Stomach (tissue), 4 donors: ENCODE measurements at regions not wholly inside any gene's neighbourhood (a gene's known extent, or its start where the extent isn't known, plus 50 kb on each side); places are given as distances from the start of the nearest gene placed in this dataset.

ENCODE experiments used
- CTCF ChIP-seq, 7 experiments: fragments of 450-650 bp in 4 of 7; fragments of 200-600 bp in 3 of 7; sonication (generic) in 3 of 7; IDR thresholded peaks; one replicate each; pipeline ENCODE4 v1.5.1; 2016 to 2019; ENCODE audit warnings: antibody characterized with exemption in 7 of 7, control low read depth in 2 of 7, mild to moderate bottlenecking in 1 of 7
- EP300 ChIP-seq: sonication (generic); formaldehyde crosslinking; IDR thresholded peaks from one replicate; pipeline ENCODE4 v1.6.1; 2017; ENCODE audit warnings: antibody characterized with exemption
- POLR2A ChIP-seq, 4 donors: fragments of 450-650 bp; IDR thresholded peaks; one replicate each; pipeline ENCODE4 v1.6.1; 2016; ENCODE audit warnings: antibody characterized with exemption in 4 of 4, control low read depth in 2 of 4, mild to moderate bottlenecking in 1 of 4, moderate library complexity in 1 of 4
- POLR2AphosphoS5 ChIP-seq, 3 donors: sonication (generic); formaldehyde crosslinking; IDR thresholded peaks; one replicate each; pipeline ENCODE4 v1.6.1; 2016; ENCODE audit warnings: antibody characterized with exemption in 3 of 3

GRCh38 chr6:12590901-12591300 lies 125.7 kb upstream of the PHACTR1 start:
- no peak for TF ChIP-seq CTCF (IDR thresholded peaks at IDR 0.05)
- TF ChIP-seq POLR2AphosphoS5 (IDR thresholded peaks at IDR 0.05) = no peak
- TF ChIP-seq POLR2A (IDR thresholded peaks at IDR 0.05) = no peak
- no peak for TF ChIP-seq EP300
